Pancreas (tissue), 10 donors: ENCODE measurements at regions not wholly inside any gene's neighbourhood (a gene's known extent, or its start where the extent isn't known, plus 50 kb on each side); places are given as distances from the start of the nearest gene placed in this dataset.

ENCODE experiments used
- ATAC-seq, 4 donors: fragments of 200-7000 bp; cut with Tn5 transposase; one replicate each; pipeline versions ENCODE4 v1.8.0 to v1.9.1; 2020; ENCODE audit warnings: mild to moderate bottlenecking in 4 of 4, moderate library complexity in 4 of 4
- DNase-seq, 6 donors: peaks; one replicate each; pipeline ENCODE4 v3.0.0-alpha.2; 2020
- FAIRE-seq: peaks from 2 replicates; lab custom pipeline; 2012; peaks lifted over from hg19 to GRCh38; lab: Jason Lieb, UNC
- H3K27ac ChIP-seq, 4 donors: fragments of 200-600 bp; sonication (generic); 1 replicate in 3 of 4; 2 replicates in 1 of 4; pipeline versions ENCODE4 v1.5.0 to v1.8.0; 2020
- H3K27me3 ChIP-seq, 4 donors: fragments of 200-600 bp; one replicate each; pipeline ENCODE4 v1.8.0; 2021
- H3K36me3 ChIP-seq, 3 donors: fragments of 200-600 bp; sonication (generic) in 1 of 3; one replicate each; pipeline versions ENCODE4 v1.5.0 to v1.8.0; 2020 to 2021
- H3K4me1 ChIP-seq, 3 donors: fragments of 200-600 bp; one replicate each; pipeline ENCODE4 v1.8.0; 2021
- H3K4me3 ChIP-seq, 4 donors: fragments of 200-600 bp; sonication (generic) in 2 of 4; one replicate each; pipeline versions ENCODE4 v1.5.0 to v1.8.0; 2020 to 2021
- H3K9me3 ChIP-seq, 4 donors: fragments of 200-600 bp; one replicate each; pipeline ENCODE4 v1.8.0; 2021
- CTCF ChIP-seq, 4 donors: fragments of 200-600 bp; sonication (generic) in 3 of 4; IDR thresholded peaks; one replicate each; pipeline versions ENCODE4 v1.5.0 to v1.8.0; 2021; ENCODE audit warnings: antibody characterized with exemption in 4 of 4
- WGBS, 2 donors: extraction: QIAGEN DNeasy Blood & Tissue Kit; methylation state at CpG; one replicate each; pipeline ENCODE4 v1.1.7; 2013; 5-methylcytosine and 5-hydroxymethylcytosine counted together
- intact Hi-C, 3 donors: fragments of 100-400 bp; cut with DNase I; formaldehyde crosslinking; loops; one replicate each; pipeline versions ENCODE4 v1.11.1 to v1.14.2; 2022
- donor health status: healthy with polysubstance abuse.
- donor health status: DM: no; HTN: no; CAD: no; lungs with moderate emphysema.
- donor health status: DM: no; HTN: no; CAD: no.
- donor health status: control.
- donor health status: control.
- donor health status: Bipolar disorder and iron deficiency.
- donor health status: DM: yes; HTN: yes; CAD: no.
- donor health status: DM: no; HTN: no; CAD: no.
- donor health status: DM: no; HTN: no; CAD: no.
- donor health status: DM: yes; HTN: yes; CAD: no.

- ATAC-seq: no peak
- TF ChIP-seq CTCF (IDR thresholded peaks at IDR 0.05): no peak
- Histone ChIP-seq H3K27ac (no peak overlapping the region), H3K4me3 (no peak overlapping the region), H3K27me3 (no peaks in the 10 kb centered on the region), H3K4me1 (peaks cover 0 to 23% (median 0%) of the 10 kb centered on the region in 3 donors), H3K36me3 (no peaks in the 10 kb centered on the region), H3K9me3 (no peaks in the 10 kb centered on the region)
- no peak for FAIRE-seq
- intact Hi-C loops: no loop called here
- 90 to 91% methylated on average over 1 of the region's 1 CpG for WGBS, 2 donors
- DNase-seq: no peak
These were observed 321.8 kb upstream of the PRDM1 start for GRCh38 chr6:105764315-105764714.

GRCh38 chr6:105763866-105764265 lies 322.3 kb upstream of the PRDM1 start:
- no peak overlapping the region for H3K4me3 ChIP-seq
- no peak overlapping the region for H3K27ac ChIP-seq
- TF ChIP-seq CTCF (IDR thresholded peaks at IDR 0.05): no peak
- intact Hi-C loops: no loop called here
- DNase-seq: no peak
- FAIRE-seq: no peak
- 82 to 93% methylated on average over 2 of the region's 2 CpGs for WGBS, 2 donors
- no peaks in the 10 kb centered on the region for H3K9me3 ChIP-seq
- no peaks in the 10 kb centered on the region for H3K36me3 ChIP-seq
- no peaks in the 10 kb centered on the region for H3K27me3 ChIP-seq
- no peak for ATAC-seq
- H3K4me1 ChIP-seq: peaks cover 0 to 25% (median 0%) of the 10 kb centered on the region in 3 donors

- no peak for TF ChIP-seq CTCF (IDR thresholded peaks at IDR 0.05)
- ATAC-seq (peak in 2 of 4 donors; percentile 45 to 73), DNase-seq (no peak), FAIRE-seq (no peak)
- WGBS, 2 donors: 18 to 24% methylated on average over 3 of the region's 3 CpGs
- no peaks in the 10 kb centered on the region for H3K27me3 ChIP-seq
- H3K4me3 ChIP-seq: no peak overlapping the region
- no peak overlapping the region for H3K27ac ChIP-seq
- H3K36me3 ChIP-seq: no peaks in the 10 kb centered on the region
- no peaks in the 10 kb centered on the region for H3K9me3 ChIP-seq
- intact Hi-C loops: no loop called here
- H3K4me1 ChIP-seq: peaks cover 0 to 25% (median 0%) of the 10 kb centered on the region in 3 donors
These were observed 325.4 kb upstream of the PRDM1 start for GRCh38 chr6:105760746-105761145.

- TF ChIP-seq CTCF (IDR thresholded peaks at IDR 0.05): no peak
- Histone ChIP-seq H3K9me3 (no peaks in the 10 kb centered on the region), H3K4me3 (no peak overlapping the region), H3K27ac (no peak overlapping the region), H3K36me3 (no peaks in the 10 kb centered on the region), H3K4me1 (peaks cover 0 to 25% (median 0%) of the 10 kb centered on the region in 3 donors), H3K27me3 (no peaks in the 10 kb centered on the region)
- WGBS, 2 donors: 56 to 68% methylated on average over 4 of the region's 4 CpGs
- peak in 2 of 4 donors; percentile 49 to 51 for ATAC-seq
- FAIRE-seq: no peak
- no peak for DNase-seq
- intact Hi-C loops: no loop called here
These were observed 326.2 kb upstream of the PRDM1 start for GRCh38 chr6:105759946-105760345.

GRCh38 chr6:105759015-105759414 lies 327.1 kb upstream of the PRDM1 start:
- H3K36me3 ChIP-seq: no peaks in the 10 kb centered on the region
- intact Hi-C loops: no loop called here
- peaks cover 0 to 25% (median 0%) of the 10 kb centered on the region in 3 donors for H3K4me1 ChIP-seq
- ATAC-seq (no peak), FAIRE-seq (no peak), DNase-seq (no peak)
- H3K27ac ChIP-seq: no peak overlapping the region
- TF ChIP-seq CTCF (IDR thresholded peaks at IDR 0.05): no peak
- WGBS, 2 donors: 91 to 94% methylated on average over 2 of the region's 2 CpGs
- no peak overlapping the region for H3K4me3 ChIP-seq
- no peaks in the 10 kb centered on the region for H3K9me3 ChIP-seq
- H3K27me3 ChIP-seq: no peaks in the 10 kb centered on the region
